WTC11 (cell line): ENCODE measurements at regions not wholly inside any gene's neighbourhood (a gene's known extent, or its start where the extent isn't known, plus 50 kb on each side); places are given as distances from the start of the nearest gene placed in this dataset.
"Not testable (repeated sequence)": the region's sequence is repeated elsewhere in the genome, so short reads cannot be mapped to it uniquely, and the experiment has no call there.

ENCODE experiments used
- ATAC-seq: fragments of 200-7000 bp; cut with Tn5 transposase; 2 replicates; pipeline ENCODE4 v1.10.0; 2021; ENCODE audit warnings: mild to moderate bottlenecking, moderate library complexity
- CTCF ChIA-PET: fragments of 300-600 bp; sonication (Branson Sonifier 250); formaldehyde crosslinking; loops from one replicate; lab custom pipeline; 2021; ENCODE audit warnings: antibody characterized with exemption; lab: Charles Lee
- POLR2A ChIA-PET: fragments of 350-600 bp; sonication (Branson Sonifier 250); formaldehyde crosslinking; loops from one replicate; lab custom pipeline; 2021; ENCODE audit warnings: antibody characterized with exemption; lab: Charles Lee
- DNase-seq: peaks from one replicate; pipeline ENCODE4 v3.0.0; 2021; ENCODE audit warnings: low spot score
- H3K27ac Mint-ChIP-seq: 2 replicates; pipeline ENCODE4 v1.8.0; 2021; ENCODE audit warnings: mixed read lengths
- H3K27me3 Mint-ChIP-seq: 2 replicates; pipeline ENCODE4 v1.8.0; 2021; ENCODE audit warnings: low read depth, mild to moderate bottlenecking, moderate library complexity, mixed read lengths
- H3K36me3 Mint-ChIP-seq: 2 replicates; pipeline ENCODE4 v1.8.0; 2021; ENCODE audit warnings: mixed read lengths
- H3K4me1 Mint-ChIP-seq: 2 replicates; pipeline ENCODE4 v1.8.0; 2022; ENCODE audit warnings: mixed read lengths
- H3K4me3 Mint-ChIP-seq: 2 replicates; pipeline ENCODE4 v1.8.0; 2021; ENCODE audit warnings: mild to moderate bottlenecking, moderate library complexity, mixed read lengths
- H3K9me3 Mint-ChIP-seq: 2 replicates; pipeline ENCODE4 v1.8.0; 2021; ENCODE audit warnings: mixed read lengths
- ETV6 ChIP-seq: sonication (generic); formaldehyde crosslinking; IDR thresholded peaks from 2 replicates; pipeline ENCODE4 v1.8.1; 2022; ENCODE audit warnings: mild to moderate bottlenecking, missing genetic modification reagents
- FOXP1 ChIP-seq: sonication (generic); formaldehyde crosslinking; IDR thresholded peaks from 2 replicates; pipeline ENCODE4 v1.8.0; 2022; ENCODE audit warnings: missing genetic modification reagents, mild to moderate bottlenecking, moderate library complexity, borderline replicate concordance
- GABPB1 ChIP-seq: sonication (generic); formaldehyde crosslinking; IDR thresholded peaks from 2 replicates; pipeline ENCODE4 v1.8.1; 2023; ENCODE audit warnings: mild to moderate bottlenecking, missing genetic modification reagents
- JAZF1 ChIP-seq: fragments of 250-450 bp; sonication (Bioruptor Pico); IDR thresholded peaks from 2 replicates; pipeline ENCODE4 v1.9.0; 2021; ENCODE audit warnings: moderate library complexity, mild to moderate bottlenecking, inconsistent platforms
- JUN ChIP-seq: sonication (generic); formaldehyde crosslinking; IDR thresholded peaks from 2 replicates; pipeline ENCODE4 v1.8.0; 2023; ENCODE audit warnings: mild to moderate bottlenecking, missing genetic modification reagents
- NFYB ChIP-seq: sonication (generic); formaldehyde crosslinking; conservative IDR thresholded peaks from 2 replicates; pipeline ENCODE4 v1.8.0; 2022; ENCODE audit warnings: low read depth, missing genetic modification reagents
- NR1H2 ChIP-seq: sonication (generic); formaldehyde crosslinking; IDR thresholded peaks from 2 replicates; pipeline ENCODE4 v1.9.0; 2021; ENCODE audit warnings: mild to moderate bottlenecking, moderate library complexity, missing genetic modification reagents
- NR2C2 ChIP-seq: sonication (generic); formaldehyde crosslinking; IDR thresholded peaks from 2 replicates; pipeline ENCODE4 v1.8.0; 2022; ENCODE audit warnings: mild to moderate bottlenecking, missing genetic modification reagents
- SMAD4 ChIP-seq: sonication (generic); formaldehyde crosslinking; IDR thresholded peaks from 2 replicates; pipeline ENCODE4 v1.8.0; 2022; ENCODE audit warnings: mild to moderate bottlenecking, missing genetic modification reagents
- ZBTB21 ChIP-seq: sonication (generic); formaldehyde crosslinking; IDR thresholded peaks from 2 replicates; pipeline ENCODE4 v1.8.1; 2023; ENCODE audit warnings: mild to moderate bottlenecking, missing genetic modification reagents, borderline replicate concordance
- ZNF232 ChIP-seq: sonication (generic); formaldehyde crosslinking; IDR thresholded peaks from 2 replicates; pipeline ENCODE4 v1.8.0; 2022; ENCODE audit warnings: mild to moderate bottlenecking, missing genetic modification reagents
- ZNF263 ChIP-seq: sonication (generic); formaldehyde crosslinking; IDR thresholded peaks from 2 replicates; pipeline ENCODE4 v1.8.1; 2022; ENCODE audit warnings: low read depth, mild to moderate bottlenecking, moderate library complexity, missing genetic modification reagents
- ZNF416 ChIP-seq: fragments of 250-450 bp; sonication (Bioruptor Pico); IDR thresholded peaks from 2 replicates; pipeline ENCODE4 v1.9.0; 2021; ENCODE audit warnings: mild to moderate bottlenecking, inconsistent platforms
- TF ChIP-seq, protein P1 (sequence below): fragments of 250-450 bp; sonication (Bioruptor Pico); IDR thresholded peaks from 2 replicates; pipeline ENCODE4 v2.1.2; 2022; ENCODE audit warnings: mild to moderate bottlenecking, moderate library complexity
- TF ChIP-seq, protein P2 (sequence below): sonication (generic); formaldehyde crosslinking; IDR thresholded peaks from 2 replicates; pipeline ENCODE4 v1.8.0; 2023; ENCODE audit warnings: missing genetic modification reagents
- TF ChIP-seq, protein P3 (sequence below): sonication (generic); formaldehyde crosslinking; IDR thresholded peaks from 2 replicates; pipeline ENCODE4 v1.8.1; 2022; ENCODE audit warnings: mild to moderate bottlenecking, missing genetic modification reagents, moderate library complexity, borderline replicate concordance
- TF ChIP-seq, protein P4 (sequence below): sonication (generic); formaldehyde crosslinking; IDR thresholded peaks from 2 replicates; pipeline ENCODE4 v1.8.1; 2023; ENCODE audit warnings: mild to moderate bottlenecking, missing genetic modification reagents
- TF ChIP-seq, protein P5 (sequence below): sonication (generic); formaldehyde crosslinking; conservative IDR thresholded peaks from 2 replicates; pipeline ENCODE4 v1.8.1; 2022; ENCODE audit warnings: mild to moderate bottlenecking, missing genetic modification reagents
- TF ChIP-seq, protein P6 (sequence below): sonication (generic); formaldehyde crosslinking; IDR thresholded peaks from 2 replicates; pipeline ENCODE4 v1.8.0; 2023; ENCODE audit warnings: missing genetic modification reagents, mild to moderate bottlenecking, borderline replicate concordance
- TF ChIP-seq, protein P7 (sequence below): sonication (generic); formaldehyde crosslinking; IDR thresholded peaks from 2 replicates; pipeline ENCODE4 v1.8.0; 2022; ENCODE audit warnings: missing genetic modification reagents

DNA sequence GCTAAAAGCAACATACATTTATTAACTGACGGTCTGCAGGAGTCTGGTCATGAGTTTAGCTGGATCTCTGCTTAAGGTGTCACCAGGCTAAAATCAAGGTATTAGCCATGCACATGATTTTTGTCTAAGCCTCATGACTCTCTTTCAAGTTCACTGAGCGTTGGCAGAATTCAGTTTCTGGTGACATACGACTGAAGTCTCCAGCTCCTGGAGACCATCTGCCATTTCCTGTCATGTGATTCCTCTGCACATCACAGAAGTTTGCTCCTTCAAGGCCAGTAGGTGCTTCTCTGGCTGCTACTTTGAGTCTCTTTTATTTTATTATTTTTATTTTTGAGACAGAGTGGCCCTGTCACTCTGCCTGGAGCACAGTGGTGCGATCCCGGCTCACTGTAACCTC is 148.4 kb upstream of the EYA4 start:
- TF ChIP-seq ZNF263 (CRISPR knock-in tag), result no peak
- no peak for TF ChIP-seq JUN
- TF ChIP-seq, protein P1, sequence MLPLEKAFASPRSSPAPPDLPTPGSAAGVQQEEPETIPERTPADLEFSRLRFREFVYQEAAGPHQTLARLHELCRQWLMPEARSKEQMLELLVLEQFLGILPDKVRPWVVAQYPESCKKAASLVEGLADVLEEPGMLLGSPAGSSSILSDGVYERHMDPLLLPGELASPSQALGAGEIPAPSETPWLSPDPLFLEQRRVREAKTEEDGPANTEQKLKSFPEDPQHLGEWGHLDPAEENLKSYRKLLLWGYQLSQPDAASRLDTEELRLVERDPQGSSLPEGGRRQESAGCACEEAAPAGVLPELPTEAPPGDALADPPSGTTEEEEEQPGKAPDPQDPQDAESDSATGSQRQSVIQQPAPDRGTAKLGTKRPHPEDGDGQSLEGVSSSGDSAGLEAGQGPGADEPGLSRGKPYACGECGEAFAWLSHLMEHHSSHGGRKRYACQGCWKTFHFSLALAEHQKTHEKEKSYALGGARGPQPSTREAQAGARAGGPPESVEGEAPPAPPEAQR, result no peak
- TF ChIP-seq, protein P2, sequence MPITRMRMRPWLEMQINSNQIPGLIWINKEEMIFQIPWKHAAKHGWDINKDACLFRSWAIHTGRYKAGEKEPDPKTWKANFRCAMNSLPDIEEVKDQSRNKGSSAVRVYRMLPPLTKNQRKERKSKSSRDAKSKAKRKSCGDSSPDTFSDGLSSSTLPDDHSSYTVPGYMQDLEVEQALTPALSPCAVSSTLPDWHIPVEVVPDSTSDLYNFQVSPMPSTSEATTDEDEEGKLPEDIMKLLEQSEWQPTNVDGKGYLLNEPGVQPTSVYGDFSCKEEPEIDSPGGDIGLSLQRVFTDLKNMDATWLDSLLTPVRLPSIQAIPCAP, result no peak
- TF ChIP-seq, protein P3, sequence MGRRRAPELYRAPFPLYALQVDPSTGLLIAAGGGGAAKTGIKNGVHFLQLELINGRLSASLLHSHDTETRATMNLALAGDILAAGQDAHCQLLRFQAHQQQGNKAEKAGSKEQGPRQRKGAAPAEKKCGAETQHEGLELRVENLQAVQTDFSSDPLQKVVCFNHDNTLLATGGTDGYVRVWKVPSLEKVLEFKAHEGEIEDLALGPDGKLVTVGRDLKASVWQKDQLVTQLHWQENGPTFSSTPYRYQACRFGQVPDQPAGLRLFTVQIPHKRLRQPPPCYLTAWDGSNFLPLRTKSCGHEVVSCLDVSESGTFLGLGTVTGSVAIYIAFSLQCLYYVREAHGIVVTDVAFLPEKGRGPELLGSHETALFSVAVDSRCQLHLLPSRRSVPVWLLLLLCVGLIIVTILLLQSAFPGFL, result no peak
- TF ChIP-seq ZBTB21 (CRISPR knock-in tag), result no peak
- no peak for TF ChIP-seq FOXP1 (CRISPR knock-in tag)
- TF ChIP-seq ZNF416 (CRISPR knock-in tag), result no peak
- TF ChIP-seq GABPB1, result no peak
- TF ChIP-seq, protein P4, sequence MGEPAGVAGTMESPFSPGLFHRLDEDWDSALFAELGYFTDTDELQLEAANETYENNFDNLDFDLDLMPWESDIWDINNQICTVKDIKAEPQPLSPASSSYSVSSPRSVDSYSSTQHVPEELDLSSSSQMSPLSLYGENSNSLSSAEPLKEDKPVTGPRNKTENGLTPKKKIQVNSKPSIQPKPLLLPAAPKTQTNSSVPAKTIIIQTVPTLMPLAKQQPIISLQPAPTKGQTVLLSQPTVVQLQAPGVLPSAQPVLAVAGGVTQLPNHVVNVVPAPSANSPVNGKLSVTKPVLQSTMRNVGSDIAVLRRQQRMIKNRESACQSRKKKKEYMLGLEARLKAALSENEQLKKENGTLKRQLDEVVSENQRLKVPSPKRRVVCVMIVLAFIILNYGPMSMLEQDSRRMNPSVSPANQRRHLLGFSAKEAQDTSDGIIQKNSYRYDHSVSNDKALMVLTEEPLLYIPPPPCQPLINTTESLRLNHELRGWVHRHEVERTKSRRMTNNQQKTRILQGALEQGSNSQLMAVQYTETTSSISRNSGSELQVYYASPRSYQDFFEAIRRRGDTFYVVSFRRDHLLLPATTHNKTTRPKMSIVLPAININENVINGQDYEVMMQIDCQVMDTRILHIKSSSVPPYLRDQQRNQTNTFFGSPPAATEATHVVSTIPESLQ (CRISPR knock-in tag), result no peak
- no peak for TF ChIP-seq JAZF1
- no peak for TF ChIP-seq ZNF232
- TF ChIP-seq, protein P5, sequence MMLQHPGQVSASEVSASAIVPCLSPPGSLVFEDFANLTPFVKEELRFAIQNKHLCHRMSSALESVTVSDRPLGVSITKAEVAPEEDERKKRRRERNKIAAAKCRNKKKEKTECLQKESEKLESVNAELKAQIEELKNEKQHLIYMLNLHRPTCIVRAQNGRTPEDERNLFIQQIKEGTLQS (CRISPR knock-in tag), result no peak
- no peak for TF ChIP-seq NR2C2
- TF ChIP-seq, protein P6, sequence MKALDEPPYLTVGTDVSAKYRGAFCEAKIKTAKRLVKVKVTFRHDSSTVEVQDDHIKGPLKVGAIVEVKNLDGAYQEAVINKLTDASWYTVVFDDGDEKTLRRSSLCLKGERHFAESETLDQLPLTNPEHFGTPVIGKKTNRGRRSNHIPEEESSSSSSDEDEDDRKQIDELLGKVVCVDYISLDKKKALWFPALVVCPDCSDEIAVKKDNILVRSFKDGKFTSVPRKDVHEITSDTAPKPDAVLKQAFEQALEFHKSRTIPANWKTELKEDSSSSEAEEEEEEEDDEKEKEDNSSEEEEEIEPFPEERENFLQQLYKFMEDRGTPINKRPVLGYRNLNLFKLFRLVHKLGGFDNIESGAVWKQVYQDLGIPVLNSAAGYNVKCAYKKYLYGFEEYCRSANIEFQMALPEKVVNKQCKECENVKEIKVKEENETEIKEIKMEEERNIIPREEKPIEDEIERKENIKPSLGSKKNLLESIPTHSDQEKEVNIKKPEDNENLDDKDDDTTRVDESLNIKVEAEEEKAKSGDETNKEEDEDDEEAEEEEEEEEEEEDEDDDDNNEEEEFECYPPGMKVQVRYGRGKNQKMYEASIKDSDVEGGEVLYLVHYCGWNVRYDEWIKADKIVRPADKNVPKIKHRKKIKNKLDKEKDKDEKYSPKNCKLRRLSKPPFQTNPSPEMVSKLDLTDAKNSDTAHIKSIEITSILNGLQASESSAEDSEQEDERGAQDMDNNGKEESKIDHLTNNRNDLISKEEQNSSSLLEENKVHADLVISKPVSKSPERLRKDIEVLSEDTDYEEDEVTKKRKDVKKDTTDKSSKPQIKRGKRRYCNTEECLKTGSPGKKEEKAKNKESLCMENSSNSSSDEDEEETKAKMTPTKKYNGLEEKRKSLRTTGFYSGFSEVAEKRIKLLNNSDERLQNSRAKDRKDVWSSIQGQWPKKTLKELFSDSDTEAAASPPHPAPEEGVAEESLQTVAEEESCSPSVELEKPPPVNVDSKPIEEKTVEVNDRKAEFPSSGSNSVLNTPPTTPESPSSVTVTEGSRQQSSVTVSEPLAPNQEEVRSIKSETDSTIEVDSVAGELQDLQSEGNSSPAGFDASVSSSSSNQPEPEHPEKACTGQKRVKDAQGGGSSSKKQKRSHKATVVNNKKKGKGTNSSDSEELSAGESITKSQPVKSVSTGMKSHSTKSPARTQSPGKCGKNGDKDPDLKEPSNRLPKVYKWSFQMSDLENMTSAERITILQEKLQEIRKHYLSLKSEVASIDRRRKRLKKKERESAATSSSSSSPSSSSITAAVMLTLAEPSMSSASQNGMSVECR (CRISPR knock-in tag), result no peak
- TF ChIP-seq SMAD4 (CRISPR knock-in tag), result no peak
- no peak for TF ChIP-seq NFYB (CRISPR knock-in tag)
- TF ChIP-seq NR1H2, result no peak
- TF ChIP-seq, protein P7, sequence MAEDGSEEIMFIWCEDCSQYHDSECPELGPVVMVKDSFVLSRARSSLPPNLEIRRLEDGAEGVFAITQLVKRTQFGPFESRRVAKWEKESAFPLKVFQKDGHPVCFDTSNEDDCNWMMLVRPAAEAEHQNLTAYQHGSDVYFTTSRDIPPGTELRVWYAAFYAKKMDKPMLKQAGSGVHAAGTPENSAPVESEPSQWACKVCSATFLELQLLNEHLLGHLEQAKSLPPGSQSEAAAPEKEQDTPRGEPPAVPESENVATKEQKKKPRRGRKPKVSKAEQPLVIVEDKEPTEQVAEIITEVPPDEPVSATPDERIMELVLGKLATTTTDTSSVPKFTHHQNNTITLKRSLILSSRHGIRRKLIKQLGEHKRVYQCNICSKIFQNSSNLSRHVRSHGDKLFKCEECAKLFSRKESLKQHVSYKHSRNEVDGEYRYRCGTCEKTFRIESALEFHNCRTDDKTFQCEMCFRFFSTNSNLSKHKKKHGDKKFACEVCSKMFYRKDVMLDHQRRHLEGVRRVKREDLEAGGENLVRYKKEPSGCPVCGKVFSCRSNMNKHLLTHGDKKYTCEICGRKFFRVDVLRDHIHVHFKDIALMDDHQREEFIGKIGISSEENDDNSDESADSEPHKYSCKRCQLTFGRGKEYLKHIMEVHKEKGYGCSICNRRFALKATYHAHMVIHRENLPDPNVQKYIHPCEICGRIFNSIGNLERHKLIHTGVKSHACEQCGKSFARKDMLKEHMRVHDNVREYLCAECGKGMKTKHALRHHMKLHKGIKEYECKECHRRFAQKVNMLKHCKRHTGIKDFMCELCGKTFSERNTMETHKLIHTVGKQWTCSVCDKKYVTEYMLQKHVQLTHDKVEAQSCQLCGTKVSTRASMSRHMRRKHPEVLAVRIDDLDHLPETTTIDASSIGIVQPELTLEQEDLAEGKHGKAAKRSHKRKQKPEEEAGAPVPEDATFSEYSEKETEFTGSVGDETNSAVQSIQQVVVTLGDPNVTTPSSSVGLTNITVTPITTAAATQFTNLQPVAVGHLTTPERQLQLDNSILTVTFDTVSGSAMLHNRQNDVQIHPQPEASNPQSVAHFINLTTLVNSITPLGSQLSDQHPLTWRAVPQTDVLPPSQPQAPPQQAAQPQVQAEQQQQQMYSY (CRISPR knock-in tag), result no peak
- TF ChIP-seq ETV6, result no peak
- POLR2A ChIA-PET, result no interaction called here

DNA sequence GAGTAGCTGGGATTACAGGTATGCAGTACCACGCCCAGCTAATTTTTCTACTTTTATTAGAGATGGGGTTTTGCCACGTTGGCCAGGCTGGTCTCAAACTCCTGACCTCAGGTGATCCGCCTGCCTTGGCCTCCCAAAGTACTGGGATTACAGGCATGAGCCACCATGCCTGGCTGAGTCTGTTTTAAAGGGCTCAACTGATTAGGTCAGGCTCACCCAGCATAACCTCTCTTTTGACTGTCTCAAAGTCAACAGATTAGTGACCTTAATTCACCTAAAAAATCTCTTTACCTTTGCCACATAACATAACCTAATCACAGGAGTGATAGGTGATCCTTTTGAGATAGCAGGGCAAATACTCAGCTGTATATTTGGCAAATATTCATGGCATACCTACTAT is 147.9 kb upstream of the EYA4 start:
- ATAC-seq, H3K27me3 Mint-ChIP-seq, POLR2A ChIA-PET: not testable (repeated sequence)

More for the DNA sequence above, 148.4 kb upstream of the EYA4 start:
- CTCF ChIA-PET, result no interaction called here
- no peaks in the 10 kb centered on the region for H3K9me3 Mint-ChIP-seq
- no peaks in the 10 kb centered on the region for H3K36me3 Mint-ChIP-seq
- no peak overlapping the region for H3K4me3 Mint-ChIP-seq
- H3K27ac Mint-ChIP-seq, result no peak overlapping the region
- peaks cover 35% of the 10 kb centered on the region for H3K4me1 Mint-ChIP-seq
- DNase-seq, result no peak
- H3K27me3 Mint-ChIP-seq, result no peaks in the 10 kb centered on the region
- ATAC-seq, result no peak

More for the DNA sequence above, 147.9 kb upstream of the EYA4 start:
- H3K4me3 Mint-ChIP-seq, H3K9me3 Mint-ChIP-seq, DNase-seq, H3K36me3 Mint-ChIP-seq, H3K27ac Mint-ChIP-seq, CTCF ChIA-PET: not testable (repeated sequence)
- H3K4me1 Mint-ChIP-seq, result peaks cover 35% of the 10 kb centered on the region
